GM10847 (cell line): ENCODE measurements at regions not wholly inside any gene's neighbourhood (a gene's known extent, or its start where the extent isn't known, plus 50 kb on each side); places are given as distances from the start of the nearest gene placed in this dataset.

Source experiments
- POLR2A ChIP-seq: IDR thresholded peaks from 2 replicates; pipeline ENCODE4 v1.6.1; 2011; ENCODE audit not compliant: insufficient read length; ENCODE audit errors: extremely low read depth

DNA sequence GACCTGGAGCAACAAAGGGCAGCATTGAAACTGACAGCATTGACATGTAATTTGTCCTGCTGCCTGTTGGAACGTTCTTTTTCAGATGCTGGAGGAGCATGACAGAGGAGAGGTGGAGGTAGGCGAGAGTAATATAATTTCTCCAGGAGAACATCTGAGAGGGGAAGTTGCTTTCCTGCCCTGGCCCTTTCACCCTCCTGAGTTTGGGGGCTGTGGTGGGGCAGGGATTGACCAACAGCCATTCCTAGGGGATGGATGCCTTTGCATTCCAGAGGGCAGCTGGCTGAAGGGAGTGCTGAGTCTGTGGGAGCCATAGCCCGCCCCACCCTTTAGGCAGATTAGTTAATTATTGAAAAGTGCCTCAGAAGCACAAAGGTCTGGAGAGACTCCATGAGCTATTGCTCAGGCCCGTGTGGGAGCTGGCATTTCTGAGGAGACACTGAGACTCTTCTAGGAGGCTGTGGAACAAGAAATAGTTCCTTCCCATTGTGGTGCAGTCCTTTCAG, 73.5 kb downstream of the ARF6 start:
- no peak for TF ChIP-seq POLR2A

GRCh38 chr14:49966971-49967630, 74.2 kb downstream of the ARF6 start:
- no peak for TF ChIP-seq POLR2A

DNA sequence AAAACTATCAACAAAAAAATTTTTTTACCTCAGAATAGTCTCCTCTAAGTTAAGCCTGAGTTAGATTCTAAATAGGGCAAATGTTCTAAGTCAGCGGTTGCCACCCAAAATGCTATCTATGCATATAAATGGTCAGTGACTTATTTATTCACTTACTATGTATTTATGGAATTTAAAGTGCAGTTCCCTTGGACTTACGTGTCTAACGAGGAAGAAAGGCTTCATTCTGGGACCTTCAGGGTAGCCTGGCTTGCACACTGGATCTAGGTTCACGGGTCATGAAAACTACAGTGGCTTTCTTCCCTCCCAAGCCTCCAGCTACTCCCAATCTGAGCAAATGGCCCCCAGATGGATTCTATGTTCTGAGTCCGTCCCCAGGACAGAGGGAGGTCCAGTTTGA, 77.1 kb downstream of the ARF6 start:
- TF ChIP-seq POLR2A: no peak

GRCh38 chr14:49970474-49971147, 77.7 kb downstream of the ARF6 start:
- no peak for TF ChIP-seq POLR2A

GRCh38 chr14:49971156-49972130, 78.6 kb downstream of the ARF6 start:
- TF ChIP-seq POLR2A: no peak

DNA sequence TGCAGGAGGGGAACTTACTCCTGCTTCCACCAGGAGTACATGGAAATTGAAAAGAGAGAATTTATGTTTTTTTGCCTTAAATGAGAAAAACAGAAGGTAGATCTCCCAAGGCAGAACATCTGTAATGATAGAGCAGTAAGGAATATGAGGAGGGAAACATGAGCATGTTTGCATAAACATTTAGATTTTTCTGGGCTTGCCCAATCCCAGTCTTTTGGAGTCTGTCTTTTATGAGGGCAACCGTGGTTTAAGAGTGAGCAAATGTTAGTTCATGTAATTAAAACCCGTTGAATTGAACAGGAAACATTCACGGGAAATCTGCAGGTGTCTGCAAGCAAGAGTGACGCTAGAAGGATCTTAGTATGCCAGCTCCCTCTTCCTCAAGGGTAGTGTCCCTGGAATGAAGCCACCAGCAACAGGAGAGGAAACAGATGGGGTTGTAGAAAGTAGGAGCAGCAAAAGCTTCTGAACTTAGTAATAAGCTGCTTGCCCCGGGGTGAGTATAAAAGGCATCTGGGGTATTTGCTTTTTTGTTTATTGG, 79.3 kb downstream of the ARF6 start:
- no peak for TF ChIP-seq POLR2A

- TF ChIP-seq POLR2A: no peak
Observed at GRCh38 chr14:49972823-49973222, 79.9 kb downstream of the ARF6 start.

GRCh38 chr14:49975276-49975675, 82.4 kb downstream of the ARF6 start:
- no peak for TF ChIP-seq POLR2A

DNA sequence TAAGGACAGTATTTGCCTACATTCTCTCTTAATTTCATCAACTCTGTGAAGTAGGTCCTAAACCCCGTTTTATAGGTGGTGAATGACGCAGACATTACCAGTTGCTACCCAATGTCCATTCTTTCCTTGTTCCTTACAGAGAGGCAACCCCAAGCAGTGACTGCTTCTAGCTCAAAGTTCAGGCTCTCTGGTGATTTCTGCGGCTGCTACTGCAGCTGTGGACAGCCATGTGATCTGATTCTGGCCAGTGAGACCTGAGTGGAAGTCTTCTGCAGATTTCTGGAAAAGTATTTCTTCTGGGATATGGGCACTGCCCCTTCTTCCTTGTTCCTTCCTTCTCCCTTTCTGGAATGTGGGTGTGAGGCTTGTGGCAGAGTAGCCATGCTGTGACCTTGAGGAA, 82.9 kb downstream of the ARF6 start:
- TF ChIP-seq POLR2A: no peak

DNA sequence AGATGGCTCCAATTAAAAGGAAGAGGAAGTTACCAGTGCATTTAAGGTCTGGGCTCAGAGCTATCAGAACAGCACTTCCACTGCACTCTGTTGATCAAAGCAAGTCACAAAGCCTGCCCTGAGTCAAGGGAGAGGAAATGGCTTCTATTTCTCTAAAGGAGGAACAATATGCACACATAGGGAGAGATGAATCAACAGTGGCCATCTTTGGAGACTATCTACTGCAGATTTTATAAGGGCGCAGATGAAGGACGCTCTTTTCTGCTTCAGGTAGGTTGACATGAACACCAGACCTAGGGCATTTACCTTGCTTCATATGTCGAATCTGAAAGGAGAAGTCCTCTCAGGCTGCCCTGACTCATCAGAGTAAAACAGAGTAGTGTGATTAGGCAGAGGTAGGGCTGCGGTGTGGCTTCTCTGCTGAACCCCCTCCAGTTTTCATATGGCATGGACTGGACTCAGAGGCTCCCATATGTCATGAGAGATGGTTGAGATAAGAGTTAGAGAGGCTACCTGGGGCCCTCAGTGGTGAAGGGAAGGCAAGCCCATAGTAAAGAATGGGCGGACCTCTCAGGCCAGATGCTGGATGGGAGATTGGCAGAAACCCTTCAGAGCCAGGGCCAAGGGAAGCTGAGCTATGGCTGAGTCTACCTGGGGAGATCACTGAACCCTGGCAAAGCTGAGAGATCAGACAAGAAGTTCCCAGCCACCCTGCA, 84.4 kb downstream of the ARF6 start:
- no peak for TF ChIP-seq POLR2A

GRCh38 chr14:49980027-49980426, 87.1 kb downstream of the ARF6 start:
- TF ChIP-seq POLR2A: no peak

DNA sequence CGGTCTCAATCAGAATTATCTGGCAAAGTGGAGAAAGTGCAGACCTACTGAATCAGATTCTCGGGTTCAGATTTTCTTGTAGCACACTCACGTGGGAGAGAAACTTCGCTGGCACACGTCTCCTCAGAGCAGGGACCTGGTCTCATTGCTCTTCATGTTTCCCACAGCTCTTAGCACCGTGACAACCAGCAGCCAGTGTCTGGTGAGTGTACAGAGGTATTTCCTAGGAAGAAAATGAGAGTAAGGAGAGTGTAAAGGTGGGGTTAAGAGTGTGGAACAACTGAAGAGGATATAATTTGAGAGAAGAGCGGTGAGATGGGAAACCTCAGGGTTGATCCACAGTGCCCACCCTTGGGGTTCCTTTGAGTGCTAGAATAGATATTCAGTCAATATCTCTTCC, 89.2 kb downstream of the ARF6 start:
- TF ChIP-seq POLR2A: no peak

GRCh38 chr14:49982501-49982951, 89.6 kb downstream of the ARF6 start:
- TF ChIP-seq POLR2A: no peak

DNA sequence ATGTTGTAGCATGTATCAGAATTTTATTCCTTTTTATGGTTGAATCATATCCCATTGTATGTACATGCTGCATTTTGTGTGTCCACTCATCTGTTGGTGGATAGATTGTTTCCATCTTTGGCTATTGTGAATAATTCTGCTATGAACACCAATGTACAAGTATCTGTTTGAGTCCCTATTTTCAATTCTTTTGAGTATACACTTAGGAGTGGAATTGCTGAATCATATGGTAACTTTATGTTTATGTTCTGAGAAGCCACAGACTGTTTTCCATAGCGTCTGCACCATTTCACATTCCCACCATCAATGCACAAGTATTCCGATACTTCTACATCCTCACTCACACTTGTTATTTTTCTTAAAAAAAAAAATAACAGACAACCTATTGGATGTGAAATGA, 91.5 kb downstream of the ARF6 start:
- no peak for TF ChIP-seq POLR2A

- TF ChIP-seq POLR2A: no peak
Observed at GRCh38 chr14:49986343-49987014, 93.6 kb downstream of the ARF6 start.
